ENCODE measurements at regions not wholly inside any gene's neighbourhood (a gene's known extent, or its start where the extent isn't known, plus 50 kb on each side); places are given as distances from the start of the nearest gene placed in this dataset.

- Histone ChIP-seq H4K20me1 (ENCODE audit: control insufficient read depth, insufficient read depth) (no peaks in the 10 kb centered on the region), H3K4me1 (ENCODE audit: control insufficient read depth, insufficient read depth, low read length) (no peaks in the 10 kb centered on the region), H3K36me3 (ENCODE audit: control insufficient read depth in 2 of 2, insufficient read depth in 2 of 2, low read length in 1 of 2) (no peaks in the 10 kb centered on the region), H3K27ac (ENCODE audit: control insufficient read depth, insufficient read depth) (no peak overlapping the region), H2AFZ (ENCODE audit: control insufficient read depth, low read depth, low read length) (no peak overlapping the region; the same call in 1 of the 2 replicates), H3K9ac (ENCODE audit: control insufficient read depth, insufficient read depth, low read length) (no peak overlapping the region), H3K9me3 (replicated peaks; ENCODE audit: control insufficient read depth, insufficient read depth, low read length) (no peaks in the 10 kb centered on the region), H3K27me3 (replicated peaks in 1 of 2; ENCODE audit: control insufficient read depth in 2 of 2, insufficient read depth in 2 of 2, low read length in 1 of 2) (peaks cover 4 to 5% of the 10 kb centered on the region in 2 experiments; a peak in 2 of 4 replicates), H3K79me2 (ENCODE audit: control insufficient read depth, insufficient read depth, low read length) (no peaks in the 10 kb centered on the region), H3K4me3 (no peak overlapping the region), H3K4me2 (ENCODE audit: control insufficient read depth, insufficient read depth) (peak overlapping the region; percentile 25; the same call in 1 of the 2 replicates)
- FAIRE-seq (no peak), DNase-seq (ENCODE audit: low read depth, low spot score) (no peak), ATAC-seq (peak; percentile 93)
- ChIA-PET CTCF (no interaction called here), SMC1A (ENCODE audit: uncharacterized antibody, unreplicated experiment) (no interaction called here), POLR2A (no interaction called here), RAD21 (ENCODE audit: unreplicated experiment) (no interaction called here)
- BruUV-seq (replicated peaks): no TSS peak
- intact Hi-C loops (cut with micrococcal nuclease; ENCODE audit: unreplicated experiment) (no loop called here), in situ Hi-C loops (cut with MboI) (no loop called here)
- peak; percentile 46; the same call in 1 of the 2 replicates for TF ChIP-seq SMC3 (IDR thresholded peaks at IDR 0.05; ENCODE audit: borderline replicate concordance, low read length)
- no peak for TF ChIP-seq SMAD1 (IDR thresholded peaks at IDR 0.05; ENCODE audit: low read depth, partially characterized antibody)
- peak; percentile 42 for TF ChIP-seq RAD21 (IDR thresholded peaks at IDR 0.05; ENCODE audit: insufficient read depth, low read depth, low read length)
- TF ChIP-seq MAX (IDR thresholded peaks at IDR 0.05; ENCODE audit: low read depth, low read length): no peak
- TF ChIP-seq BHLHE40 (IDR thresholded peaks at IDR 0.05; ENCODE audit: borderline replicate concordance in 1 of 2, low read depth in 2 of 2, low read length in 1 of 2): 0 out of 4 replicates have a peak, but pooled peaks of 1 of the 2 experiments have one; percentile 6
- TF ChIP-seq PBX3 (IDR thresholded peaks at IDR 0.05; ENCODE audit: insufficient replicate concordance, low read depth, low read length): no peak
- TF ChIP-seq MTA2 (IDR thresholded peaks at IDR 0.05; ENCODE audit: low read depth): no peak
- peak; percentile 12 to 63 (median 47); a peak in 3 of 6 replicates for TF ChIP-seq CTCF (IDR thresholded peaks at IDR 0.05 in 2 of 3, conservative IDR thresholded peaks at IDR 0.05 in 1 of 3; ENCODE audit: control insufficient read depth in 2 of 3, extremely low read depth in 1 of 3, insufficient read depth in 1 of 3, low read depth in 3 of 3, low read length in 3 of 3)
- no peak for TF ChIP-seq ATF7 (IDR thresholded peaks at IDR 0.05; ENCODE audit: low read depth)
- TF ChIP-seq NR2C1 (IDR thresholded peaks at IDR 0.05): no peak
- 0 out of 2 replicates have a peak, but pooled peaks have one; percentile 16 for TF ChIP-seq RB1 (IDR thresholded peaks at IDR 0.05; ENCODE audit: borderline replicate concordance)
- TF ChIP-seq CUX1 (IDR thresholded peaks at IDR 0.05; ENCODE audit: insufficient replicate concordance, low read depth, low read length): no peak
- WGBS (ENCODE audit: insufficient coverage, insufficient replicate concordance, low lambda C conversion rate, missing lambda C conversion rate): 21% methylated on average over 54 of the region's 62 CpGs
Measured at GRCh38 chr7:54664235-54665228, 94.5 kb downstream of the SEC61G start.

All from GM12878 (cell line).